ENCODE measurements at regions not wholly inside any gene's neighbourhood (a gene's known extent, or its start where the extent isn't known, plus 50 kb on each side); places are given as distances from the start of the nearest gene placed in this dataset.

GRCh38 chr9:102035929-102036328 lies 297.5 kb upstream of the GRIN3A start:
- peaks cover 3% of the 10 kb centered on the region for H3K27me3 Mint-ChIP-seq (ENCODE audit: low read depth)
- H3K4me3 Mint-ChIP-seq = no peak overlapping the region

DNA sequence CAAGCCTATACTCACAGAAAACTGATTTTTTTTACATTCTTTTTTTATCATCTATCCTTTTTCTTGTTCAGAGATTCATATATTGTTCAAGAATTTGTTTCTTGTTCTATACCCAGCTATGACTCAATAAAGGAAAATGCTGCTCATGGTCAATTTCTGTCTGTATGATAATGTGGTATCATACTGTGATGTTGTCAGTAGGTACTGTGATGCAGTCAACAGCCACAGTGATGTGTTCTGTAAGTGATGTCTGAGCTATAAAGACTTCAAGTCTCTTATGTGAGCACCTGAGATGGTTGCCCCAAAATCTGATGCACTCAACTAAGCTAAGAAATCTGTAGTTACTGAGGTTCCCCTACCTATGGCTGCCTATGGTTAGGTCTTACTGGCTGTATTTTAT lies 294.2 kb upstream of the GRIN3A start:
- DNase-seq (ENCODE audit: low spot score in 2 of 2, unreplicated experiment in 2 of 2) = no peak
- H3K9me3 Mint-ChIP-seq = no peaks in the 10 kb centered on the region
- TF ChIP-seq CTCF (IDR thresholded peaks at IDR 0.05; ENCODE audit: unreplicated experiment) = no peak
- peaks cover 3% of the 10 kb centered on the region for H3K27me3 Mint-ChIP-seq (ENCODE audit: low read depth)
- H3K4me3 Mint-ChIP-seq = no peak overlapping the region
- H3K36me3 Mint-ChIP-seq = no peaks in the 10 kb centered on the region
- no peak overlapping the region for H3K27ac Mint-ChIP-seq
- H3K4me1 Mint-ChIP-seq = no peaks in the 10 kb centered on the region

More at GRCh38 chr9:102035929-102036328, 297.5 kb upstream of the GRIN3A start:
- TF ChIP-seq CTCF (IDR thresholded peaks at IDR 0.05; ENCODE audit: unreplicated experiment) = no peak
- Mint-ChIP-seq H3K4me1 (peaks cover under 1% of the 10 kb centered on the region), H3K27ac (no peak overlapping the region), H3K9me3 (no peaks in the 10 kb centered on the region), H3K36me3 (no peaks in the 10 kb centered on the region)
- DNase-seq (ENCODE audit: low spot score in 2 of 2, unreplicated experiment in 2 of 2) = no peak

GRCh38 chr9:102000956-102001355 lies 262.5 kb upstream of the GRIN3A start:
- Mint-ChIP-seq H3K4me1 (no peaks in the 10 kb centered on the region), H3K36me3 (no peaks in the 10 kb centered on the region), H3K27ac (no peak overlapping the region), H3K4me3 (no peak overlapping the region), H3K27me3 (ENCODE audit: low read depth) (peaks cover 10% of the 10 kb centered on the region), H3K9me3 (no peaks in the 10 kb centered on the region)
- no peak for DNase-seq (ENCODE audit: low spot score in 2 of 2, unreplicated experiment in 2 of 2)
- no peak for TF ChIP-seq CTCF (IDR thresholded peaks at IDR 0.05; ENCODE audit: unreplicated experiment)

DNA sequence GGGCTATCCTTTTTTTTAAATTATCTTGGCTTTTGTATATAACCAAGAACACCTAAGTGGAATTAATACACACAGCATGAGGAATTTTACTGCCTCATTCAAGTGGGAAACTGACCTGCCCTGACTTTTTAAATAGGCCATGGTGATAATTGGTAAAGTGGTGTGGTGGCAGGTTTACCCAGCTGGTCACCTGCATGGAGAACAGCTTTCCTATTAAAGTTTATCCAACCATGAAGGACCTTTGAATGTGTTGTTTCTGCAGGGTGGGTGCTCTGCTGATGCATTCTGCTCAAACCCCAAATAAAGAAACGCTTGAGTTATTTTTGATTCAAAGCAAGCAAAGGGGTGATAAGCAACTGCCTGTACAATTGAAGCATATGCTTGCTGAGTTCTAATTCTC lies 261.0 kb upstream of the GRIN3A start:
- TF ChIP-seq CTCF (IDR thresholded peaks at IDR 0.05; ENCODE audit: unreplicated experiment) = no peak
- Mint-ChIP-seq H3K36me3 (no peaks in the 10 kb centered on the region), H3K27me3 (ENCODE audit: low read depth) (peaks cover 10% of the 10 kb centered on the region), H3K4me3 (no peak overlapping the region), H3K27ac (no peak overlapping the region), H3K4me1 (no peaks in the 10 kb centered on the region), H3K9me3 (no peaks in the 10 kb centered on the region)
- DNase-seq (ENCODE audit: low spot score in 2 of 2, unreplicated experiment in 2 of 2) = no peak

GRCh38 chr9:101995231-101995630 lies 256.8 kb upstream of the GRIN3A start:
- no peaks in the 10 kb centered on the region for H3K9me3 Mint-ChIP-seq
- no peak overlapping the region for H3K4me3 Mint-ChIP-seq
- no peak for DNase-seq (ENCODE audit: low spot score in 2 of 2, unreplicated experiment in 2 of 2)
- peaks cover 11% of the 10 kb centered on the region for H3K27me3 Mint-ChIP-seq (ENCODE audit: low read depth)
- H3K27ac Mint-ChIP-seq = no peak overlapping the region
- no peaks in the 10 kb centered on the region for H3K36me3 Mint-ChIP-seq
- no peaks in the 10 kb centered on the region for H3K4me1 Mint-ChIP-seq
- no peak for TF ChIP-seq CTCF (IDR thresholded peaks at IDR 0.05; ENCODE audit: unreplicated experiment)

- no peaks in the 10 kb centered on the region for H3K4me1 Mint-ChIP-seq
- no peaks in the 10 kb centered on the region for H3K36me3 Mint-ChIP-seq
- H3K9me3 Mint-ChIP-seq = no peaks in the 10 kb centered on the region
- TF ChIP-seq CTCF (IDR thresholded peaks at IDR 0.05; ENCODE audit: unreplicated experiment) = no peak
- no peak overlapping the region for H3K4me3 Mint-ChIP-seq
- H3K27ac Mint-ChIP-seq = no peak overlapping the region
- DNase-seq (ENCODE audit: low spot score in 2 of 2, unreplicated experiment in 2 of 2) = no peak
- peaks cover 21% of the 10 kb centered on the region for H3K27me3 Mint-ChIP-seq (ENCODE audit: low read depth)
These were observed 255.3 kb upstream of the GRIN3A start for GRCh38 chr9:101993771-101994170.
